H1 (cell line): ENCODE measurements at regions not wholly inside any gene's neighbourhood (a gene's known extent, or its start where the extent isn't known, plus 50 kb on each side); places are given as distances from the start of the nearest gene placed in this dataset.

ENCODE experiments used
- CTCF ChIA-PET: fragments of 300-600 bp; sonication (Branson Sonifier 250); formaldehyde crosslinking; loops from one replicate; lab custom pipeline; 2021; ENCODE audit not compliant: partially characterized antibody; lab: Charles Lee
- POLR2A ChIA-PET: fragments of 300-600 bp; sonication (Branson Sonifier 250); formaldehyde crosslinking; loops from one replicate; lab custom pipeline; 2021; ENCODE audit warnings: inconsistent platforms; ENCODE audit not compliant: partially characterized antibody; lab: Charles Lee
- DNase-seq, 2 experiments: peaks; one replicate each; pipeline versions ENCODE4 v3.0.0 to v3.0.0-alpha.2; 2010 to 2022; ENCODE audit warnings: low spot score in 2 of 2, low read depth in 1 of 2, mixed read lengths in 1 of 2
- FAIRE-seq: peaks from 2 replicates; lab custom pipeline; 2011; peaks lifted over from hg19 to GRCh38; lab: Jason Lieb, UNC
- H2AFZ ChIP-seq: 2 replicates; pipeline ENCODE4 v1.8.1; 2012; ENCODE audit warnings: low read length, inconsistent platforms
- H2AK5ac ChIP-seq: 2 replicates; pipeline ENCODE4 v1.6.1; 2013; ENCODE audit warnings: low read depth, low read length
- H2BK120ac ChIP-seq: replicated peaks from 2 replicates; pipeline ENCODE3; 2013; ENCODE audit warnings: low read depth, low read length, inconsistent platforms
- H2BK12ac ChIP-seq: 2 replicates; pipeline ENCODE4 v1.6.1; 2013; ENCODE audit warnings: low read depth, low read length
- H2BK15ac ChIP-seq: 2 replicates; pipeline ENCODE4 v1.6.1; 2013; ENCODE audit warnings: low read length
- H2BK20ac ChIP-seq: 2 replicates; pipeline ENCODE4 v1.6.1; 2013; ENCODE audit warnings: low read length
- H2BK5ac ChIP-seq: 2 replicates; pipeline ENCODE4 v1.6.1; 2013; ENCODE audit warnings: low read depth, low read length
- H3K14ac ChIP-seq: 2 replicates; pipeline ENCODE4 v1.6.1; 2013; ENCODE audit warnings: inconsistent platforms; ENCODE audit not compliant: insufficient read length
- H3K18ac ChIP-seq: 2 replicates; pipeline ENCODE4 v1.6.1; 2013; ENCODE audit warnings: low read length; ENCODE audit errors: extremely low read depth
- H3K23ac ChIP-seq: 2 replicates; pipeline ENCODE4 v1.6.1; 2013; ENCODE audit warnings: inconsistent platforms; ENCODE audit not compliant: insufficient read length
- H3K23me2 ChIP-seq: 2 replicates; pipeline ENCODE4 v1.6.1; 2013; ENCODE audit warnings: low read depth, low read length
- H3K27ac ChIP-seq: 2 replicates; pipeline ENCODE4 v1.6.1; 2011; ENCODE audit warnings: low read depth, low read length, inconsistent platforms
- H3K27me3 ChIP-seq, 4 experiments: replicated peaks in 1 of 4; 1 replicate in 1 of 4; 2 replicates in 3 of 4; pipeline versions ENCODE4 v1.6.1 to v1.8.1; 2011 to 2013; ENCODE audit warnings: low read length in 3 of 4, mild to moderate bottlenecking in 3 of 4, inconsistent platforms in 2 of 4, mixed read lengths in 2 of 4, moderate library complexity in 1 of 4; ENCODE audit not compliant: control insufficient read depth in 3 of 4, insufficient read depth in 3 of 4; ENCODE audit errors: extremely low read depth in 1 of 4
- H3K36me3 ChIP-seq, 4 experiments: 2 replicates each; pipeline versions ENCODE4 v1.6.1 to v1.8.1; 2011 to 2013; ENCODE audit warnings: mild to moderate bottlenecking in 4 of 4, low read length in 3 of 4, moderate library complexity in 2 of 4, control low read depth in 1 of 4, inconsistent platforms in 1 of 4; ENCODE audit not compliant: insufficient read depth in 4 of 4, control insufficient read depth in 2 of 4
- H3K4ac ChIP-seq: replicated peaks from 2 replicates; pipeline ENCODE3; 2013; ENCODE audit warnings: low read length, low read depth, mixed read lengths, inconsistent platforms; ENCODE audit not compliant: insufficient read length
- H3K4me1 ChIP-seq, 4 experiments: replicated peaks in 1 of 4; 1 replicate in 1 of 4; 2 replicates in 3 of 4; pipeline versions ENCODE4 v1.6.1 to v1.8.1; 2011 to 2013; ENCODE audit warnings: low read length in 3 of 4, inconsistent platforms in 2 of 4, mixed read lengths in 1 of 4; ENCODE audit not compliant: insufficient read depth in 4 of 4, control insufficient read depth in 3 of 4
- H3K4me2 ChIP-seq, 2 experiments: 2 replicates each; pipeline versions ENCODE4 v1.6.1 to v1.8.1; 2011 to 2013; ENCODE audit warnings: low read depth in 2 of 2, low read length in 2 of 2, control low read depth in 1 of 2, inconsistent platforms in 1 of 2, mild to moderate bottlenecking in 1 of 2; ENCODE audit not compliant: insufficient read depth in 1 of 2
- H3K4me3 ChIP-seq, 4 experiments: fragments of 200-600, 300-600 bp in 1 of 4; sonication (generic), shearing (Covaris generic), sonication (Bioruptor Twin) in 1 of 4; 2 replicates each; pipeline versions ENCODE4 v1.5.1 to v1.8.1; 2011 to 2016; ENCODE audit warnings: low read length in 4 of 4, low read depth in 3 of 4, control low read depth in 2 of 4, inconsistent platforms in 2 of 4, mild to moderate bottlenecking in 2 of 4, mixed read lengths in 1 of 4, moderate library complexity in 1 of 4; ENCODE audit not compliant: insufficient read depth in 2 of 4; ENCODE audit errors: extremely low read depth in 1 of 4
- H3K56ac ChIP-seq: replicated peaks from 2 replicates; pipeline ENCODE3; 2013; ENCODE audit warnings: low read depth, mild to moderate bottlenecking, mixed read lengths, low read length, inconsistent platforms; ENCODE audit not compliant: insufficient read length
- H3K79me1 ChIP-seq: 2 replicates; pipeline ENCODE4 v1.6.1; 2013; ENCODE audit warnings: low read depth, low read length, control low read depth
- H3K79me2 ChIP-seq, 2 experiments: 2 replicates each; pipeline versions ENCODE4 v1.6.1 to v1.8.1; 2012 to 2013; ENCODE audit warnings: low read length in 2 of 2, mild to moderate bottlenecking in 2 of 2, inconsistent platforms in 1 of 2; ENCODE audit not compliant: insufficient read depth in 2 of 2, control insufficient read depth in 1 of 2
- H3K9ac ChIP-seq, 4 experiments: replicated peaks in 1 of 4; 1 replicate in 1 of 4; 2 replicates in 3 of 4; pipeline versions ENCODE4 v1.6.1 to v1.8.1; 2011 to 2013; ENCODE audit warnings: low read depth in 3 of 4, low read length in 3 of 4, control low read depth in 2 of 4, mild to moderate bottlenecking in 2 of 4, moderate library complexity in 2 of 4, inconsistent platforms in 1 of 4; ENCODE audit errors: extremely low read depth in 1 of 4
- H3K9me3 ChIP-seq, 2 experiments: 2 replicates each; pipeline versions ENCODE4 v1.6.1 to v1.8.1; 2012 to 2013; ENCODE audit warnings: mild to moderate bottlenecking in 2 of 2, moderate library complexity in 2 of 2, control low read depth in 1 of 2, inconsistent platforms in 1 of 2, low read depth in 1 of 2, low read length in 1 of 2, mixed read lengths in 1 of 2; ENCODE audit not compliant: insufficient read depth in 2 of 2
- H4K20me1 ChIP-seq, 2 experiments: replicated peaks in 1 of 2; 2 replicates each; pipeline versions ENCODE3 to v1.8.1; 2011 to 2013; ENCODE audit warnings: inconsistent platforms in 2 of 2, low read length in 2 of 2, mild to moderate bottlenecking in 1 of 2; ENCODE audit not compliant: insufficient read depth in 2 of 2, control insufficient read depth in 1 of 2
- H4K5ac ChIP-seq: 2 replicates; pipeline ENCODE4 v1.6.1; 2013; ENCODE audit warnings: low read length, low read depth, mixed read lengths, inconsistent platforms; ENCODE audit not compliant: insufficient read length
- H4K8ac ChIP-seq: 2 replicates; pipeline ENCODE4 v1.8.0; 2013; ENCODE audit warnings: mild to moderate bottlenecking, moderate library complexity, low read length, inconsistent platforms; ENCODE audit not compliant: insufficient read depth; ENCODE audit errors: extremely low read depth
- H4K91ac ChIP-seq: replicated peaks from 2 replicates; pipeline ENCODE3; 2013; ENCODE audit warnings: low read length, mixed read lengths, inconsistent platforms; ENCODE audit not compliant: insufficient read length
- CREB1 ChIP-seq: IDR thresholded peaks from 2 replicates; pipeline ENCODE4 v1.6.1; 2012; ENCODE audit warnings: inconsistent platforms
- FOSL1 ChIP-seq: IDR thresholded peaks from 2 replicates; pipeline ENCODE4 v1.6.1; 2011; ENCODE audit warnings: mild to moderate bottlenecking, low read depth, low read length, moderate library complexity; ENCODE audit not compliant: insufficient read depth
- KDM4A ChIP-seq: IDR thresholded peaks from one replicate; pipeline ENCODE4 v1.7.1; 2012; ENCODE audit warnings: low read depth, mild to moderate bottlenecking, moderate library complexity, low read length, inconsistent platforms; ENCODE audit not compliant: severe bottlenecking
- RAD21 ChIP-seq, 2 experiments: IDR thresholded peaks in 1 of 2; conservative IDR thresholded peaks in 1 of 2; 2 replicates each; pipeline ENCODE4 v1.6.1; 2011; ENCODE audit warnings: low read depth in 2 of 2, low read length in 2 of 2, improper control_type of control experiment in 1 of 2, inconsistent platforms in 1 of 2, mild to moderate bottlenecking in 1 of 2, moderate library complexity in 1 of 2
- RBBP5 ChIP-seq: IDR thresholded peaks from 2 replicates; pipeline ENCODE4 v1.7.1; 2012; ENCODE audit warnings: low read depth, mild to moderate bottlenecking, inconsistent platforms, low read length, moderate library complexity, borderline replicate concordance
- RFX5 ChIP-seq: IDR thresholded peaks from 2 replicates; pipeline ENCODE4 v1.6.1; 2011; ENCODE audit warnings: low read depth, low read length, improper control_type of control experiment, borderline replicate concordance
- SP1 ChIP-seq: IDR thresholded peaks from 2 replicates; pipeline ENCODE4 v1.6.1; 2011; ENCODE audit warnings: low read depth, low read length
- SP2 ChIP-seq: IDR thresholded peaks from 2 replicates; pipeline ENCODE4 v1.6.1; 2012; ENCODE audit warnings: mild to moderate bottlenecking, low read length, inconsistent platforms
- SUZ12 ChIP-seq: fragments of 200-600 bp; sonication (generic); IDR thresholded peaks from 2 replicates; pipeline ENCODE4 v1.6.1; 2012; ENCODE audit warnings: mild to moderate bottlenecking, inconsistent platforms, low read length, moderate library complexity, mixed read lengths
- TCF12 ChIP-seq: IDR thresholded peaks from 2 replicates; pipeline ENCODE4 v1.6.1; 2011; ENCODE audit warnings: low read depth, mild to moderate bottlenecking, low read length
- TEAD4 ChIP-seq: IDR thresholded peaks from 2 replicates; pipeline ENCODE4 v1.6.1; 2012; ENCODE audit warnings: low read depth, low read length, inconsistent platforms, mixed read lengths
- USF2 ChIP-seq: IDR thresholded peaks from 2 replicates; pipeline ENCODE4 v1.6.1; 2011; ENCODE audit warnings: low read length, improper control_type of control experiment
- WGBS, 2 experiments: shearing (Covaris generic) in 1 of 2; methylation state at CpG; one replicate each; pipeline versions ENCODE4 v1.1.6 to v1.1.7; 2013 to 2015; ENCODE audit warnings: low lambda C conversion rate in 2 of 2, mixed read lengths in 2 of 2, inconsistent platforms in 1 of 2, low coverage in 1 of 2, missing lambda C conversion rate in 1 of 2; ENCODE audit not compliant: insufficient replicate concordance in 2 of 2, insufficient coverage in 1 of 2, insufficient read length in 1 of 2; ENCODE audit errors: extremely low coverage in 1 of 2, missing lambda C conversion rate in 1 of 2; 5-methylcytosine and 5-hydroxymethylcytosine counted together
- TF ChIP-seq, protein P1 (sequence below): IDR thresholded peaks from 2 replicates; pipeline ENCODE4 v1.6.1; 2012; ENCODE audit warnings: inconsistent platforms

DNA sequence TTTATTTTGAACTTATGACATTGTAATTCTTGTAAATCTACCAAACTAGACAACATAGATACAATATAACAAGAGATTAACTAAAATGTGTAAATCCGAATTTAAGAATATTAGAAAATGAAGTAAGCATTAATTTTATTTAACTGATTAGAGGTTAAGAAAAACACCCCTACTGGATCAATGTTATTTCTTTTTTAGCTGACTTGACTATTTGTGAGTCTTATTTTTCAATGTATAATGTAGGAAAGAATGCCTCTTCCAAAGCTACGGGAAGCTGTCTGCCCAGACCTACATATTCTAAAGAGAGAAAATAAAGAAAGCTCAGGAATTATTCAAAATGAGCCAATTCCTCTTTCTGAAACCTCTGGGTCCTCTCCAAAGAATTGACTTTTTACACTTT, 490.8 kb upstream of the CDH7 start:
- Histone ChIP-seq H3K27me3 (no peaks in the 10 kb centered on the region), H3K4me1 (no peaks in the 10 kb centered on the region), H2BK20ac (no peak overlapping the region), H3K9me3 (no peaks in the 10 kb centered on the region), H3K18ac (no peak overlapping the region), H3K36me3 (no peaks in the 10 kb centered on the region), H2BK120ac (no peak overlapping the region), H3K56ac (no peak overlapping the region), H2BK15ac (no peak overlapping the region), H2BK5ac (no peak overlapping the region), H3K4me2 (no peak overlapping the region), H3K9ac (no peak overlapping the region), H3K27ac (no peak overlapping the region), H3K23me2 (no peaks in the 10 kb centered on the region), H3K14ac (no peak overlapping the region), H4K91ac (no peak overlapping the region), H3K79me2 (no peaks in the 10 kb centered on the region), H2AK5ac (no peak overlapping the region), H3K23ac (no peak overlapping the region), H2BK12ac (no peak overlapping the region), H4K20me1 (no peaks in the 10 kb centered on the region), H3K4me3 (no peak overlapping the region), H2AFZ (no peak overlapping the region), H4K5ac (no peak overlapping the region), H4K8ac (no peak overlapping the region), H3K4ac (no peak overlapping the region), H3K79me1 (no peaks in the 10 kb centered on the region)
- DNase-seq (no peak), FAIRE-seq (no peak)
- 45% methylated on average over 2 of the region's 2 CpGs; no CpG with 5 or more reads in 1 of the 2 experiments for WGBS, 2 experiments
- no peak for TF ChIP-seq SP2
- TF ChIP-seq RBBP5, result no peak
- no peak for TF ChIP-seq RAD21 (IDR thresholded peaks at IDR 0.05 in 1 of 2, conservative IDR thresholded peaks at IDR 0.05 in 1 of 2; ENCODE audit: low read depth in 2 of 2, low read length in 2 of 2)
- no peak for TF ChIP-seq TEAD4
- no peak for TF ChIP-seq KDM4A
- TF ChIP-seq TCF12, result no peak
- TF ChIP-seq RFX5, result no peak
- TF ChIP-seq CREB1, result no peak
- no peak for TF ChIP-seq SUZ12
- no peak for TF ChIP-seq USF2
- TF ChIP-seq SP1, result no peak
- TF ChIP-seq, protein P1, sequence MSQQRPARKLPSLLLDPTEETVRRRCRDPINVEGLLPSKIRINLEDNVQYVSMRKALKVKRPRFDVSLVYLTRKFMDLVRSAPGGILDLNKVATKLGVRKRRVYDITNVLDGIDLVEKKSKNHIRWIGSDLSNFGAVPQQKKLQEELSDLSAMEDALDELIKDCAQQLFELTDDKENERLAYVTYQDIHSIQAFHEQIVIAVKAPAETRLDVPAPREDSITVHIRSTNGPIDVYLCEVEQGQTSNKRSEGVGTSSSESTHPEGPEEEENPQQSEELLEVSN, result no peak
- TF ChIP-seq FOSL1, result no peak
- POLR2A ChIA-PET, result no interaction called here
- CTCF ChIA-PET, result no interaction called here
